Endothelial cell of umbilical vein (primary cell): ENCODE measurements at regions not wholly inside any gene's neighbourhood (a gene's known extent, or its start where the extent isn't known, plus 50 kb on each side); places are given as distances from the start of the nearest gene placed in this dataset.

Source experiments
- CTCF ChIP-seq, 2 donors: IDR thresholded peaks; 1 replicate in 1 of 2; 2 replicates in 1 of 2; pipeline ENCODE4 v1.5.1; 2011; ENCODE audit warnings: low read length in 2 of 2, mild to moderate bottlenecking in 2 of 2, moderate library complexity in 2 of 2, control low read depth in 1 of 2, inconsistent platforms in 1 of 2, low read depth in 1 of 2; ENCODE audit not compliant: insufficient read depth in 1 of 2; ENCODE audit errors: extremely low read depth in 1 of 2
- EZH2 ChIP-seq: IDR thresholded peaks from 2 replicates; pipeline ENCODE4 v1.6.1; 2012; ENCODE audit warnings: borderline replicate concordance, low read depth, mild to moderate bottlenecking, moderate library complexity, low read length, inconsistent platforms; ENCODE audit not compliant: severe bottlenecking
- JUN ChIP-seq: IDR thresholded peaks from 2 replicates; pipeline ENCODE4 v1.6.1; 2011; ENCODE audit warnings: borderline replicate concordance, low read depth; ENCODE audit not compliant: insufficient read length, insufficient read depth
- MAX ChIP-seq: IDR thresholded peaks from 2 replicates; pipeline ENCODE4 v1.6.1; 2011; ENCODE audit not compliant: insufficient read depth, insufficient read length
- POLR2A ChIP-seq: IDR thresholded peaks from 2 replicates; pipeline ENCODE4 v1.6.1; 2012; ENCODE audit warnings: low read depth, mild to moderate bottlenecking, control low read depth, low read length

DNA sequence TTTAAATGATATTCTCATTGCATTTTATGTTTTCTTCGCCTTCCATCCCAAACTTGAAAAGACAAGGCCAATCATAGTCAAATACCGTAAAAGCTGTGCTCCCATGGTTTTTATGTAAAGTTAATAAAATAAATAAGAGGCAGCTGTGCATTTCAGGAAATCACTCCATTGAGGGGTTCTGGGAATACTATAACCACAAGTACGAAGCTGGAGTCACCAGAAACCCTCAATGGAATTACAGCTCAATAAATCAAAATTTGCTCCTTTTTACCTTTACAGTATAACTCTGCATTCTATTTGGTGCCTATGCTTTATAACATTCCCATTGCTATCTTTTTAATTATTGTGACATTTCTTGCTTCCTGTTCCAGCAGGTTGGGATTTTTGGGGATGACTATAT, 77.2 kb downstream of the C3orf38 start:
- TF ChIP-seq EZH2 (no peak), CTCF (IDR thresholded peaks at IDR 0.05; ENCODE audit: extremely low read depth in 1 of 2, insufficient read depth in 1 of 2, low read depth in 1 of 2, low read length in 2 of 2) (no peak), MAX (no peak), POLR2A (no peak), JUN (no peak)
